HG03469 (cell line): ENCODE measurements at regions not wholly inside any gene's neighbourhood (a gene's known extent, or its start where the extent isn't known, plus 50 kb on each side); places are given as distances from the start of the nearest gene placed in this dataset.
"Not testable (repeated sequence)": the region's sequence is repeated elsewhere in the genome, so short reads cannot be mapped to it uniquely, and the experiment has no call there.

Experiments used
- ATAC-seq: cut with Tn5 transposase; IDR thresholded peaks from one replicate; pipeline ENCODE4 v1.9.1; 2021; ENCODE audit warnings: mild to moderate bottlenecking, moderate library complexity, moderate number of reproducible peaks; ENCODE audit not compliant: unreplicated experiment

DNA sequence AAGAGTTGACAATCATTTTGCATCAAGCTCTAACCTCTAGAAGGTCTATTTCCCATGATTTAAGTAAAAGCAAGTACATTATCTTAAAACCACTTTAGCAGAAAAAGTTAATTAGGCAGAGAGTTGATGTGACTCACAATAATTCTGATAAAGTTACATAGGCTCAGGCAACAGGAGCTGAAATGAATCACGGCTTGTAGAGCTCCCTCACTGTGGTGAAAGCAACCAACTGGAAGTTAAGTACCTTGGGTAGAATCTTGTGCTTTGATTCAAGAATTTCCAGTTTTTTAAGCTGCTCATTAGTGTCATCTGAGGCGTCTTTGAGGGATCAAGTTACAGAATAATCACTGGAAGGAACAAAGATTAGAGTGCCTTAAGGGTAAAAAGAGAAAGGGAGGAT lies 68.9 kb upstream of the NFE2L3 start:
- no peak for ATAC-seq

DNA sequence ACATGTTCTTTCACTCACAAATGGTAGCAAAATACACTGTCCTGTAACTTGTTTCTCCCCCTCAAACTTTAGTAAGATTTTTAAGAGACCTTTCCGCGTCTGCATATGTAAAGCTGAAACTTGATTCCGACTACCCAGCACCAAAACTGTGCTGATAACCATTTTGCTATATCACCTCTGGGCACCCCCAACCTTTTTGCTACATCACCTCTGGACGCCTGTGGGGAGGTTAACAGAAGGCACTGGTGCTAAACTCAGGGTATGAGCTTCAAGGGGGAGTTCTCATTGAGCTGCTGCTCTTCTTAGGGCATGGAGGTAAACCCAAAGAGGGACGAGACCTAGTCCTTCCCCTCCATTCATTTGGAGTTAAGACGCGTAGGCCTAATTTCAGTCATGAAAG lies 67.6 kb upstream of the NFE2L3 start:
- no peak for ATAC-seq

DNA sequence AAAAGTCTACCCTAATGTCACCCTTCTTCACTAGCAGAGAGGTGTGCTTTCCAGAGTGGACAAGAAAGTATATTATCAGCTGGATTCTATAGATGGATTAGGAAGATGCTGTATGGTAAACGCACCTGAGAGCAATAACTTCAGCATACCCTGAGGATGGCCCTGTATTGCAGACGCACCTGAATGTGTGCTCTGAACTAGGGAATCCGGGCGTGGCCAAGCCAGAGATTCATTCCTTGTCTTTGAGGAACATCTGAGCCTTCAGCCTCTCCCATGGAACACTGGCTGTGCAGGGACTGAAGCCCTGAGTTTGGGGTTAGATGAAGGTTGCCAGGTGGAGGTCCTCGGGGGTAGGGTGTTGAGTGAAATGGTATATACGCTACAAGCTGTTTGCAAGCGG lies 66.2 kb upstream of the NFE2L3 start:
- ATAC-seq, result no peak

DNA sequence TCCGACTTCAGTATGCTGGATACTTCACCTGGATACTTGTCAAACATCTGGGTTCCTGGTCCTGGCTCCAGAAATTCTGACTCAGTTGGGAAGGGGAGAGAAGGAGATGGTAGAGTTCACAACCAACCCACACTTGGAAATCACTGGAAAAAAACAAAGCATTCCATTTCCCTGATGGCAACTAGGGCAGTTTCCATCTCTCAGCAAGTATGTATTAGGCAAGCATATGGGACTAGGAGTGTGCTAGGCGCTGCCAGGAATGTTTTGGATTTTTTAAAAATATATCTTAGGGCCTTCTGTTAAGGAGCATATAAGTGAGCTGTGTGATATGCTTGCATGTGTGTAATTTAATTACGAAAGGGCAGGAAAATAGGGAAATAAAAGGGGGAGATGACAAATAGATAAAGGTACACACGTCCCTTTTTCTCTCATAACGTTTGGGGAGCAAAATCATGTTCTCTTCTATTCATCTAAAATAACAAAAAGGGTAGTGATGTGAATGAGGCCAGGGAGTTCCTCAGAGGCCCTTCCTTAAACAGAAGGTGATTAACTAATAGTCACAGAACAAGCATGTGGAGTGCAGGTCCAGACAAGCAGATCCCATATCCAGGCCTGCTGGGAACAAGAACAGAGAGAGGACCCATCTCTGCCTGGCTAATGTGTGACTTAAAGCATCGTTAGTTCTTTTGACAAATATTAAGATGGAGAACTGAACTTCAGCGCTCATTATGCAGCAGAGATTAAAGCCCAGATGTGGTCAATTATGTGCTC lies 64.5 kb upstream of the NFE2L3 start:
- ATAC-seq, result no peak

DNA sequence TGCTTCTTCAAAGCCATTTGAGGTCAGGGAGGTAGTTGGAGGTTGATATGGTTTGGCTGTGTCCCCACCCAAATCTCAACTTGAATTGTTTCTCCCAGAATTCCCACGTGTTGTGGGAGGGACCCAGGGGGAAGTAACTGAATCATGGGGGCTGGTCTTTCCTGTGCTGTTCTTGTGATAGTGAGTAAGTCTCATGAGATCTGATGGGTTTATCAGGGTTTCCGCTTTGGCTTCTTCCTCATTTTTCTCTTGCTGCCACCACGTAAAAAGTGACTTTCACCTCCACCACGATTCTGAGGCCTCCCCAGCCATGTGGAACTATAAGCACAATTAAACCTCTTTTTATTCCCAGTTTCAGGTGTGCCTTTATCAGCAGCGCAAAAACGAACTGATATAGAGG lies 62.5 kb upstream of the NFE2L3 start:
- not testable (repeated sequence) for ATAC-seq

DNA sequence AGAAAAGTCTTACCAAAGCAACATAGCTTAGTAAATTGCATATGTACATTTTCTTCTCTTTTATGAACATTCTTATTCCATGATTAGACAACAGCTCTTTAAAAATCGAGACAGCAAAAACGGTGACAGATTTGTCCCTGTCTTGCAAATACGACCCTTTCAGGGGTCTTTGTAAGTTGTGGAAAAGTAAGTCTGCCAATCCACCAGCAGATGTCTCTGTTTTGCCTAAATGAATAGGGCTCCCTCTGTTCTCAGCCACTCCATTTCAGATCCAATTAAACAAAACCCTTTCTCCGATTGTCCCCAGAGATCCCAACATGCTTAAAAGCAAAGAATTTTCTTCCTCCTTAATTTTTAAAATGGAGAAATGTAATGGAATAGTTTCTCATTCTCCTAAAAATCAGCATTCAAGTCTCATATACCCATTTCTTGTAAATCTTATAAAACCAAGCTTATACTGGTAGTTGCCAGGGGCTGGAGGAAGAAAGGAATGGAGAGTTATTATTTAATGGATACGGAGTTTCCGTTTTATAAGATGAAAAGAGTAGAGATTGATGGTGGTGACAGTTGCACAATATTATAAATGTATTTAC lies 61.0 kb upstream of the NFE2L3 start:
- ATAC-seq, result no peak

DNA sequence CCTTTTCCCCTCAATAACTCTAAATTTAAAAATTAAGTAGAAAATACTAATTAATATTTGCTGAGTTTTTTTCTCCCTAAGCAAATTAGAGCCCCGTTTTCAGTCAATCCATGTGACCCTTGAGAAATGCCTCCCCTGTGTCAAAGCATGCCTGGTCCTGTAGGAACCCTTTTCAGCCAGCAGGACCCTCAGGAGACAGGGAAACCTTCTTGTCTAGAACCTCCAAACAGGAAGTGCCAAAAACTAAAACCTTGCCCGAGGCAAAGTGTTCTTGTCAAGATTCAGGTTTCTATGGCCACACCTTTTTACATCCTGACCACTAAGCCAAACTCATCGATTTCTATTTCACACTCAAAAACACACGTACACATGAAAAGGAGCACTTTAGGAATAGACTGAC lies 60.1 kb upstream of the NFE2L3 start:
- no peak for ATAC-seq

DNA sequence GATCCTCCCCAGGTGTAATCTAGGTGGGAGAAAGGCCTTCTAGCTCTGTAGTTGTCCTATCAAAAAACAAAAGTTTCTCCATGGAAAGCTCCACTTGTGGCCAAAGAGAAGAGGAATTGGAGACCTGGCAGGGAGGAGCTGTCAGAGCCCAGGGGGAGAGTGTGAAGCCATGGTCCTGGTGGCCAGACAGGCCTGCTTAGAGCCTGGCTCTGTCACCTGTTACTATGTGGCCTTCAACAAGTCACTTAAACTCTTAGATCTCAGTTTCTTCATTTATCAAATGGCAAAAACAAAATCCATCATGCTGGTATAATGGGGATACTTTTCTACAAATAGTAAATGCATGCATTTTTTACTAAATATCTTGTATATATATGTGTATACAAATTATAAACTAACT lies 59.0 kb upstream of the NFE2L3 start:
- no peak for ATAC-seq

DNA sequence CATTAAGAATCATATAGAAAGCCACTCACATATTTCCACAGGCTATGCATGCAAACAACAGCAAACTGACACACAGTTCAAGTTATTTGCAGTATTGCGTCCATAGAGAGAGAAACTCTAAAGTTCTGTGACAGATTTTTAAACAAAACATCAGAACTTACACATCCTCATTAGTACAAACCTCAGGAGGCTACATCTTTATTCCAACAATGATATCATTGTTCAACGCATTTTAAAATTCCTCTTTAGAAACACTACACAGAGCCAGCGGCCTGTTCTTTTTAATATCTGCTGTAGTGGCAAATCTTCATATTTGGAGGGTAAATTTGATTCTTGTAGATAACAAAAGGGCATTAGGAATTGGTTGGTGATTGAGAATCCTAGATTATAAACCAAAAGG lies 55.9 kb upstream of the NFE2L3 start:
- no peak for ATAC-seq

DNA sequence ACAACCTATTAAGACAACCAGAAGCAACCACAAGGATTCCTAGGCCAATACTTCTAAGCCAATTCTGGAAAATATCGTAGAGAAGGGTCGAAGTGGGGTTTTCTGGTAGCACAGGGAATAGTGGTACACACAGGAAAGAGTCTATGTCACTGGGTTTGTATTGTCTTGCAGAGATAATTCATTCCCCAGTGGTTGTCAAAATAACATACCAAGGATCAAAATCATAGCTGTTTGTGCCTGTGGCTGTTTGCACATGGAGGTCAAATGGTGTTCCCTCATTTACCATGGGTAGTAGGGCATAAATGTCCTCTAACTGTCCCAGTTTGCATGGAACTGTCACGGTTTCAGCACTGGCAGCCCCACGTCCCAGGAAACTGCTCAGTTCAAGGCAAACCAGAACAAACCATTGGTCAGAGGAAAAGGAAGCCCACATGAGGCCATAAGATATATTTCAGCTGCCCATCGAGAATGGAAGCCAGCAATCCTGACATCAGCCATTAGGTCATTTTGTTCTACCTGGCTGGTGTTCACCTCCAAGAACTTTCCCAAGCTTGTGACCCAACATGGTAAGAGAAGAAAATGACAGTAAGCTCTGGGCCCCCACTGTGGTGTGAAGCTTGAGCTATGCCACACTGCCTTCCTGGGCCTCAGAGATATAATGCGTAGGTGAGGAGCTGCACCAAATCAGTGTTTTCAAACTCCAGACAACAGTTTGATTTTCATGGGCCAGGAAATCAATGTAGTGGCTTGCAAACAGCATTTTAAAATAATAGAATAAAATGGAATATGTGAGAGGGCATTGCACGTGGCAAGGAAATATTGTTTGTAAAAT lies 53.9 kb upstream of the NFE2L3 start:
- no peak for ATAC-seq

DNA sequence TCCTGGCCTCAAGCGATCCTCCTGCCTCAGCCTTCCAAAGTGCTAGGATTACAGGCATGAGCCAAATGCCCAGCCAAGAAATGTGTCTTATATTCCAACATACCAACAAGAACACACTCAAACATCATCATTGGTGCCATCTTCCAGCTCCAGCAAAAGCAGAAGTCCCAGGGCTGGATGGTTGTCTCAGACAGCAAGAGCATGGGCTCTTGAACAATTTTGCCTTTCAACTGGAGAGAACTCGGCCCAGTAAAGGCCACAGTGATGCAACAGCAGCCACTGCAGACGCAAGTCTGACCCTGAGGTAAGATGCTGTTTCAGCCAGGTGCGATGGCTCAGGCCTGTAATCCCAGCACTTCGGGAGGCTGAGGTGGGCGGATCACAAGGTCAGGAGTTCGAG lies 52.8 kb upstream of the NFE2L3 start:
- no peak for ATAC-seq

DNA sequence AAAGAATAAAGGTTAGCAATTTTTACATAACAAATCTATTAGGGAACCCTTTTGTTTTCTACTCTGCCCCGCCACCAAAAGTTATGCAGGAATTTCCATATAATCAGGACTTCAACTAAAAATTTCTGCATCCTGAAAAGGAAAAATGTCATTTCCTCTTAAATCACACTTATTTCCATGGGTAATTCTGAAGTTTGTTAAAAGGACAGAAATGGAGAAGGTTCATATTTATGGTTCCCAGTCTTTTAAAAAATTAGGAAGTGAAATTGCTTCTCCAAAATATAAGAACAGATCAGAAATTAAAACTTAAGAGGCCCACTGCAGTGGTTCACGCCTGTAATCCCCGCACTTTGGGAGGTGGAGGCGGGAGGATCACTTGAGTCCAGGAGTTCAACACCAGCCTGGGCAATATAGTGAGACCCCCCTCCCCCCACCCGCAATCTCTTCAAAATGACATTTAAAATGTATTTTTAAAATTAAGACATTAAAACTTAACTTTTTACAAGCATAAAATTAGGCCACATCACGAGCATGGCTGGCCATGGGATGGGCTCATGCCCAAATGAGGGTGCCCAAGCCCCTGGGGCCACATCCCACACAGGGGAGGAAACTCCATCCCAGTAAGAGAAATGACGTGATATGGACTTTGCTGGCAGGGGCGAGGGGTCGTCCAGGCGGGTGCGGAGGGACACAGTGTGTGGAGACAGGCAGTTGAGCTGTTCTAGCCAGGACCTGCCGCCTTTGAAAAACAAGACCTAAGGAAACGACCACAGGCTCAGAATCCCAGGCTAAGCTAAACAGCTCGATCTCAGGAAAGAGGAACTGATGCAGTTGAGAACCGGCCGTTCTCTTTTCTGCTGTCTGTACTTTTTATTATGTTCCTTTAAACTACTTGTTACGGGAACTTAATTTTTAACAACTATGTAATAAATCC lies 51.3 kb upstream of the NFE2L3 start:
- no peak for ATAC-seq

DNA sequence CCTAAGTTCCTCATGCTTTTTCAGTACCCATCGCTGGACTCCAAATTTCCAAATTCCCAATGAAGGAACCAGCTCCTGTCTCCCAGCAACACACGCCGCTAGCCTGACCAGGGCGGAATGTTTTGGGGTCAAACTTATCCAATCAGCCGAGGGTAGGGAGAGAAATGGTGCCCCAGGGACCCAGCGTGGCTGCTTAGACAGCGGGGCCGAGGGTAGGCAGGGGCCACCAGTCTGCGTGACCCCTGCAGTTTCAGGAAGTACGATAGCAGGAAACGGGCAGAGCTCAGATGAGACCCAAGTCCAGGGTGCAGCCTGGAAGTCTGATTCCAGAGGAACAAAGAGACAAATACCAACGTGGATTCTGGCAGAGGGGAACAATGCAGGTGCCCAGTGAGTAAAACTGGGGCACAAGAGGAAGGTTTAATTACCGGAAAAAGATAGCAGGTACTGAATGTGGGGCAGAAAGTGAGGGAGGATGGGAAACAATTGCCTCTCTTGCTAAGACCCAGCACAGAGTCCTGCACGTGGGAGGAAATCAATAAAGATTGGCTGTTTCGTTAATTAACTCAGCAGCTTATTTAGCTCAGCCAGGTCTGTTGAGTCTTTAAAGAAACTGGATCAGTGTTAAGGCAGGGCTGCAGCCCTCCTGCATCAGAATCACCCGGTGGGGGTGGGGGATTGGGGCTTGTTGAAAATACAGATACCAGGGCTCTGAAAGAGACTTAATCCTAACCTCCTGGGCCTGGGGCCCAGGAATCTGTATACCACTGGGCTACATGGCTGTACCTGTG lies 50.4 kb upstream of the NFE2L3 start:
- no peak for ATAC-seq

DNA sequence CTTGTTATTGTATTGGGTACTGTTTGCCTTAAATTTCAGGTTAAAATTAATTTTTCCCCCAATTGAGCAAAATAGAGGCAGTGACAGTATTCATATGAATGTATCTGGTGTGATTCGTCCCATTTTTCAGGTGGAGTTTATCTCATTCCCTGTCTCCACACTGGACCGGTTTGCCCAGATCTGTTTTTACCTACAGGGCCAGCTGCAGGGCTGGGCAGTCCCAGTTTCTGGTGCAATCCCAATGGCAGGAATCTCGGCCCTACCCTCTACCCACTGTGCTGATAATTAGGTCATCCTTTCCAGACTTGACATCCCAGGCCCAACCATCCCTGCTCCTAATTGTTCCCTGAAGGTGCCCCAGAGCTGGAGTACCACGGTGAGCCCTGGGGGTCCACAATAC lies 49.8 kb upstream of the NFE2L3 start:
- ATAC-seq, result no peak
